Right hindlimb (tissue), 1 donor: ENCODE measurements at regions not wholly inside any gene's neighbourhood (a gene's known extent, or its start where the extent isn't known, plus 50 kb on each side); places are given as distances from the start of the nearest gene placed in this dataset.
"Not testable (repeated sequence)": the region's sequence is repeated elsewhere in the genome, so short reads cannot be mapped to it uniquely, and the experiment has no call there.

Experiments
- DNase-seq: peaks from one replicate; pipeline ENCODE4 v3.0.0-alpha.2; 2018

GRCh38 chr1:38497921-38498656 is 361.5 kb downstream of the RRAGC start:
- no peak for DNase-seq

- DNase-seq = not testable (repeated sequence)
Observed at GRCh38 chr1:38493306-38493705, 366.3 kb downstream of the RRAGC start.

- no peak for DNase-seq
Observed at GRCh38 chr1:38489844-38490270, 369.7 kb downstream of the RRAGC start.

GRCh38 chr1:38488162-38488898 is 371.2 kb downstream of the RRAGC start:
- DNase-seq = no peak

- DNase-seq = no peak
Observed at GRCh38 chr1:38487396-38487795, 372.2 kb downstream of the RRAGC start.

- DNase-seq = no peak
Observed at GRCh38 chr1:38486085-38486484, 373.5 kb downstream of the RRAGC start.

GRCh38 chr1:38481871-38482826 is 377.4 kb downstream of the RRAGC start:
- DNase-seq = no peak

- not testable (repeated sequence) for DNase-seq
Observed at GRCh38 chr1:38479662-38480061, 379.9 kb downstream of the RRAGC start.

GRCh38 chr1:38477811-38478210 is 381.8 kb downstream of the RRAGC start:
- DNase-seq = no peak

GRCh38 chr1:38476850-38477178 is 382.8 kb downstream of the RRAGC start:
- no peak for DNase-seq

- DNase-seq = no peak
Observed at GRCh38 chr1:38476111-38476849, 383.3 kb downstream of the RRAGC start.

- DNase-seq = no peak
Observed at GRCh38 chr1:38475624-38476005, 384.0 kb downstream of the RRAGC start.

- no peak for DNase-seq
Observed at GRCh38 chr1:38474738-38475623, 384.6 kb downstream of the RRAGC start.

GRCh38 chr1:38466487-38466886 is 393.1 kb downstream of the RRAGC start:
- no peak for DNase-seq

- no peak for DNase-seq
Observed at GRCh38 chr1:38465460-38465859, 394.1 kb downstream of the RRAGC start.

- DNase-seq = no peak
Observed at GRCh38 chr1:38464071-38464661, 395.4 kb downstream of the RRAGC start.

- no peak for DNase-seq
Observed at GRCh38 chr1:38463074-38463473, 396.5 kb downstream of the RRAGC start.

- DNase-seq = no peak
Observed at GRCh38 chr1:38456531-38456876, 403.1 kb downstream of the RRAGC start.

- no peak for DNase-seq
Observed at GRCh38 chr1:38455829-38456530, 403.6 kb downstream of the RRAGC start.

GRCh38 chr1:38454749-38455441 is 404.7 kb downstream of the RRAGC start:
- no peak for DNase-seq
